T-cell (primary cell): ENCODE measurements at regions not wholly inside any gene's neighbourhood (a gene's known extent, or its start where the extent isn't known, plus 50 kb on each side); places are given as distances from the start of the nearest gene placed in this dataset.

Source experiments
- ATAC-seq, 4 experiments: fragments of 200-7000 bp in 3 of 4; fragments of 150-1000 bp in 1 of 4; cut with Tn5 transposase; replicated peaks in 1 of 4; 1 replicate in 3 of 4; 2 replicates in 1 of 4; pipeline ENCODE4 v1.10.0; 2021; ENCODE audit warnings: moderate library complexity in 3 of 4, mild to moderate bottlenecking in 2 of 4, moderate number of reproducible peaks in 1 of 4
- CTCF ChIA-PET, 2 donors: fragments of 300-600 bp; sonication (Branson Sonifier 250); formaldehyde crosslinking; loops; one replicate each; lab custom pipeline; 2022; ENCODE audit warnings: antibody characterized with exemption in 2 of 2; lab: Charles Lee
- POLR2A ChIA-PET, 2 donors: fragments of 300-600 bp; sonication (Branson Sonifier 250); formaldehyde crosslinking; loops; one replicate each; lab custom pipeline; 2022; ENCODE audit warnings: antibody characterized with exemption in 2 of 2; lab: Charles Lee
- DNase-seq, 35 experiments: peaks; one replicate each; pipeline versions ENCODE4 v3.0.0 to v3.0.0-alpha.2; 2013 to 2023
- H3K27ac ChIP-seq: one replicate; pipeline ENCODE4 v1.5.1; 2013; ENCODE audit warnings: low read length
- H3K27me3 ChIP-seq, 2 experiments: replicated peaks in 1 of 2; 1 replicate in 1 of 2; 2 replicates in 1 of 2; pipeline versions ENCODE4 v1.6.1 to v1.7.0; 2013; ENCODE audit warnings: low read length in 1 of 2, mixed read lengths in 1 of 2; ENCODE audit not compliant: control insufficient read depth in 2 of 2, insufficient read depth in 2 of 2; ENCODE audit errors: extremely low read depth in 1 of 2
- H3K36me3 ChIP-seq, 2 donors: 1 replicate in 1 of 2; 2 replicates in 1 of 2; pipeline versions ENCODE4 v1.6.1 to v1.7.0; 2013; ENCODE audit warnings: low read length in 1 of 2; ENCODE audit not compliant: control insufficient read depth in 2 of 2, insufficient read depth in 1 of 2; ENCODE audit errors: extremely low read depth in 1 of 2
- H3K4me1 ChIP-seq, 2 experiments: 1 replicate in 1 of 2; 2 replicates in 1 of 2; pipeline versions ENCODE4 v1.6.1 to v1.7.0; 2013; ENCODE audit warnings: low read length in 2 of 2, mixed read lengths in 1 of 2; ENCODE audit not compliant: insufficient read depth in 2 of 2, control insufficient read depth in 1 of 2; ENCODE audit errors: extremely low read depth in 1 of 2
- H3K4me3 ChIP-seq, 2 donors: 1 replicate in 1 of 2; 2 replicates in 1 of 2; pipeline versions ENCODE4 v1.5.1 to v1.7.0; 2013; ENCODE audit warnings: mild to moderate bottlenecking in 2 of 2, low read length in 1 of 2, moderate library complexity in 1 of 2; ENCODE audit not compliant: control insufficient read depth in 1 of 2; ENCODE audit errors: extremely low read depth in 1 of 2
- H3K9me3 ChIP-seq: 2 replicates; pipeline ENCODE4 v1.7.0; 2013
- H3K27ac Mint-ChIP-seq, 2 donors: one replicate each; pipeline ENCODE4 v1.8.0; 2020 to 2021; ENCODE audit warnings: mild to moderate bottlenecking in 2 of 2, mixed read lengths in 2 of 2
- H3K27me3 Mint-ChIP-seq, 2 donors: one replicate each; pipeline ENCODE4 v1.8.0; 2021 to 2022; ENCODE audit warnings: mixed read lengths in 2 of 2
- H3K36me3 Mint-ChIP-seq: one replicate; pipeline ENCODE4 v1.8.0; 2021; ENCODE audit warnings: mixed read lengths
- H3K4me1 Mint-ChIP-seq, 3 donors: one replicate each; pipeline ENCODE4 v1.8.0; 2020 to 2022; ENCODE audit warnings: mixed read lengths in 3 of 3, mild to moderate bottlenecking in 1 of 3
- H3K4me3 Mint-ChIP-seq, 3 donors: one replicate each; pipeline ENCODE4 v1.8.0; 2020 to 2022; ENCODE audit warnings: mild to moderate bottlenecking in 3 of 3, mixed read lengths in 3 of 3, moderate library complexity in 3 of 3
- H3K9me3 Mint-ChIP-seq, 3 donors: one replicate each; pipeline ENCODE4 v1.8.0; 2020 to 2022; ENCODE audit warnings: mixed read lengths in 3 of 3
- WGBS: methylation state at CpG from one replicate; pipeline ENCODE4 v1.1.5; 2013; ENCODE audit warnings: missing lambda C conversion rate; ENCODE audit not compliant: insufficient coverage; 5-methylcytosine and 5-hydroxymethylcytosine counted together

DNA sequence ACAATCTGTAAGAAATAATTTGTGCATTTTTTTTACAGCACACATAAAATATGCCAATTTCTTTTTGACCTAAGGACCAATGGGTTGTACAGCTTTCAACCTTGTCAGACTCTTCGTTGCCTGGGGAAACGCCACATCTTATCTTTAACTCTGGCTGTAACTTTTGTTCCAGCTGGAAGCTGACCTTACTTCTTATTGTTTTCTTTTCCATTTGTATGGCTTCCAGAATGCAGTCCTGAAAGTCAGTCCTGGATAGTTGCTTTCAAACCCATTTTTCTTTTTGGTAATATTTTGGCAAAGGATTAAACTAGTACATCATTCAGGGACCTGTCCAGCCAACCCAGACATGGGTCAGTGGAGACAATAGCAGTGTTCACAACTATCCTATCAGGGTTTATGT, 686.5 kb upstream of the CDH2 start:
- Mint-ChIP-seq H3K9me3 (peaks cover 15 to 30% (median 19%) of the 10 kb centered on the region in 3 donors), H3K36me3 (no peaks in the 10 kb centered on the region), H3K27me3 (no peaks in the 10 kb centered on the region), H3K27ac (no peak overlapping the region), H3K4me1 (no peaks in the 10 kb centered on the region), H3K4me3 (no peak overlapping the region)
- 83% methylated on average over 1 of the region's 2 CpGs for WGBS
- POLR2A ChIA-PET, result interaction anchor here in 1 of 2 donors (0.6 kb wide), 1 partner anchor 12 kb away, joined by 3 read pairs; no protein-coding TSS in a partner anchor
- Histone ChIP-seq H3K4me3 (no peak overlapping the region), H3K4me1 (no peaks in the 10 kb centered on the region), H3K27ac (no peak overlapping the region), H3K27me3 (no peaks in the 10 kb centered on the region), H3K36me3 (no peaks in the 10 kb centered on the region), H3K9me3 (no peaks in the 10 kb centered on the region)
- no peak for DNase-seq
- CTCF ChIA-PET, result no interaction called here
- no peak for ATAC-seq

DNA sequence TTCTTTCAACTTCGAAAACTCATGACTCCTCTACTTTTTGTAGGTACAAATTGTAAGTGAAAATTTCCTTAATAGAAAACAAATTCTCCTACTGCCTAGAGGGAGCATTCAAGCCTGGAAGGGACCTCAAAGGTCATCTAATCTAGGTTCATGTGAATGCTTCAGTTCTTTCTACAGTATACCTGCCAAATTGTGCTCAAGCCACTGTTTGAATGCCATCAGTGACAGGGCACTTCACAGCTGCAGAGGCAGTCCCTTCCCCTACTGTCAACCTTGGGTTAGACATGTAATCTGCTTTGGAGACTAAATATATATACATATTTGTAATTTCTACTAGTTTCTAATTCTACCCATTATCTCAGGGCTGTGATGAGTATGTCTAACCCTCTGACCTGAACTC, 681.3 kb upstream of the CDH2 start:
- ChIA-PET CTCF (no interaction called here), POLR2A (no interaction called here)
- no peak overlapping the region for H3K4me3 Mint-ChIP-seq
- peaks cover 4 to 26% (median 18%) of the 10 kb centered on the region in 3 donors for H3K9me3 Mint-ChIP-seq
- Histone ChIP-seq H3K27ac (no peak overlapping the region), H3K4me1 (no peaks in the 10 kb centered on the region), H3K9me3 (no peaks in the 10 kb centered on the region), H3K4me3 (no peak overlapping the region), H3K36me3 (no peaks in the 10 kb centered on the region), H3K27me3 (no peaks in the 10 kb centered on the region)
- no peaks in the 10 kb centered on the region for H3K4me1 Mint-ChIP-seq
- no CpG with 5 or more reads among the region's 1 CpG for WGBS
- no peak for DNase-seq
- H3K27ac Mint-ChIP-seq, result no peak overlapping the region
- ATAC-seq, result no peak
- no peaks in the 10 kb centered on the region for H3K36me3 Mint-ChIP-seq
- no peaks in the 10 kb centered on the region for H3K27me3 Mint-ChIP-seq

DNA sequence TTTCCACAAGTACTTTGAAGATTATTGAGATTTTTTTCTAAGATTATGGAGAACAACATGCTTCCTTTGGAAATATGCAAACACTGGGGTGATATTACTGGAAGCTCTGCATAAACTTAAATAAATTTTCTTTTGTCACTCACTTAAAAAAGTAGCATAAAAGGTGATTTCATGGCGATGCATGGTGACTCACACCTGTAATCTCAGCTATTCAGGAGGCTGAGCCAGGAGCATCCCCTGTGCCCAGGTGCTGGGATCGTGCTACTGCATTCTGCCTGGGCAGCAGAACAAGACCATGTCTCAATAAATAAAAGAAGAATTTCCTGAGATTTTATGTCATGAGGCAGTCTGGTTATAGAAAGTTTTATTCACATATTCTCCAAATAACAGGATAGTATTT, 679.1 kb upstream of the CDH2 start:
- WGBS, result no CpG with 5 or more reads among the region's 2 CpGs
- Histone ChIP-seq H3K9me3 (no peaks in the 10 kb centered on the region), H3K27ac (no peak overlapping the region), H3K4me1 (no peaks in the 10 kb centered on the region), H3K36me3 (no peaks in the 10 kb centered on the region), H3K4me3 (no peak overlapping the region), H3K27me3 (no peaks in the 10 kb centered on the region)
- DNase-seq (no peak), ATAC-seq (no peak)
- H3K36me3 Mint-ChIP-seq, result no peaks in the 10 kb centered on the region
- POLR2A ChIA-PET, result no interaction called here
- CTCF ChIA-PET, result no interaction called here
- peaks cover 0 to 20% (median 11%) of the 10 kb centered on the region in 3 donors for H3K9me3 Mint-ChIP-seq
- H3K27ac Mint-ChIP-seq, result no peak overlapping the region
- H3K4me3 Mint-ChIP-seq, result no peak overlapping the region
- H3K27me3 Mint-ChIP-seq, result no peaks in the 10 kb centered on the region
- no peaks in the 10 kb centered on the region for H3K4me1 Mint-ChIP-seq

DNA sequence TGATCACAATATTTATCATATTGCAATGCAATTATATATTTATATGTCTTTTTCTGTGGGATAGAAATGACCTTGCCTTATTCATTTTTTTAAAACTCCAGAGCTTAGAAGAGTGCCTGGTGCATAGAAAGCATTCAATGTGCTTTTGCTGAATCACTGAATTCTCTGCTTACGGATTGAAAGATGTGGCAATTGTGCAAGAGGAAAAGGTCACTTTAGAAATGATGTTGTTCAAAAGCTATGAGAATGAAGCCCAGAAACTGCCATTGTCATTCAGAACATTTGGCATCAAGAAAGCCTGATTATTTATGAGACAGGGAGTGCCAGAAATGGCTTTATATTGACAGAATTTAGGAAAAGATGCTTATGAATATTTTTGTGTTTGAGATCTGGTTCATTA, 678.6 kb upstream of the CDH2 start:
- no peaks in the 10 kb centered on the region for H3K27me3 Mint-ChIP-seq
- H3K4me1 Mint-ChIP-seq, result no peaks in the 10 kb centered on the region
- H3K4me1 ChIP-seq, result no peaks in the 10 kb centered on the region
- no peaks in the 10 kb centered on the region for H3K36me3 Mint-ChIP-seq
- no peak for ATAC-seq
- H3K4me3 ChIP-seq, result no peak overlapping the region
- no peak overlapping the region for H3K4me3 Mint-ChIP-seq
- 57% methylated on average over 1 of the region's 1 CpG for WGBS
- ChIA-PET POLR2A (no interaction called here), CTCF (no interaction called here)
- H3K27me3 ChIP-seq, result no peaks in the 10 kb centered on the region
- H3K9me3 Mint-ChIP-seq, result peaks cover 0 to 16% (median 9%) of the 10 kb centered on the region in 3 donors
- H3K27ac ChIP-seq, result no peak overlapping the region
- H3K27ac Mint-ChIP-seq, result no peak overlapping the region
- no peak for DNase-seq
- H3K9me3 ChIP-seq, result no peaks in the 10 kb centered on the region
- H3K36me3 ChIP-seq, result no peaks in the 10 kb centered on the region

DNA sequence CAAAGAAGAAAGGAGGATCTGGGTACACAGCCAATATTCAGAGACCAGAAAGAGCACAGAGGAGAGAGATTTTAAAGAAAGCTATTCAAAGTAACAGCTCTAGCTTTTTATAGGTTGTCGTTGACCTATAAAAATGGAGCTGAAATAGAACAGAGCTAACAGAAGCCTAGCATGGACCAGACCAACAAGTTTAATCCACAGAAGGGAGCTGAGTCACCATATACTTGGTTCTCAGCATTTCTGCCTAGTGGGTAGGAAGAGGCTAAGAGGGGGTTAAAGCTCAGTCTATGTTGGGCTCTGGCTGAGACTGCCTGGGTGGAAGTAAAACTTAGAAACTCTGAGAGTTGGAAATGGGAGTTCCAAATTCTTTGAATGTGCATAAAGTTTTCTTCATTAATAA, 678.0 kb upstream of the CDH2 start:
- H3K36me3 ChIP-seq, result no peaks in the 10 kb centered on the region
- no peaks in the 10 kb centered on the region for H3K27me3 ChIP-seq
- Mint-ChIP-seq H3K27me3 (no peaks in the 10 kb centered on the region), H3K4me3 (no peak overlapping the region), H3K36me3 (no peaks in the 10 kb centered on the region), H3K9me3 (peaks cover 5 to 18% (median 8%) of the 10 kb centered on the region in 3 donors), H3K4me1 (no peaks in the 10 kb centered on the region), H3K27ac (no peak overlapping the region)
- ChIA-PET POLR2A (no interaction called here), CTCF (no interaction called here)
- DNase-seq, result no peak
- ATAC-seq, result no peak
- no peaks in the 10 kb centered on the region for H3K4me1 ChIP-seq
- no peak overlapping the region for H3K27ac ChIP-seq
- 100% methylated on average over 1 of the region's 1 CpG for WGBS
- no peaks in the 10 kb centered on the region for H3K9me3 ChIP-seq
- no peak overlapping the region for H3K4me3 ChIP-seq

DNA sequence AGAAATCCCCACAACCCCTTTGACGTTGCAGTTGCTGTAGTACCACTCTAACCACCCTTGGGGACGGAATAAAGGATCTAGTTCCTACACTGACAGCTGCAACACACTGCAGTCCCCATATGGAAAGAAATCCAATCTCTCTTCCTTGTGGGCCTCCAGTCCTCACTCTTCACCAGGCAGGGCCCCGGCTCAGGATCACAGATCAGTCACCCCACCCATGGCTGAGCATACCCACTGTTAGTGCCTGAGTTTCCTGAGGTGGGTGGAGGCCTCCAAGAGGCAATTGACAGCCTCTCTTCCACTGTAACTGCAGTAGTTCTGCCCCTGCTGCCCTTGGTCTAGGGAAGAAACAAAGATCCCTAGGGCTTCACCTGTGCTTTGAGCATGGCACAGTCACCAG, 670.0 kb upstream of the CDH2 start:
- Mint-ChIP-seq H3K9me3 (peaks cover 4 to 40% (median 13%) of the 10 kb centered on the region in 3 donors), H3K27me3 (no peaks in the 10 kb centered on the region), H3K4me1 (no peaks in the 10 kb centered on the region), H3K4me3 (no peak overlapping the region), H3K36me3 (no peaks in the 10 kb centered on the region), H3K27ac (no peak overlapping the region)
- H3K4me3 ChIP-seq, result no peak overlapping the region
- H3K9me3 ChIP-seq, result no peaks in the 10 kb centered on the region
- H3K27ac ChIP-seq, result no peak overlapping the region
- H3K4me1 ChIP-seq, result no peaks in the 10 kb centered on the region
- POLR2A ChIA-PET, result no interaction called here
- DNase-seq (no peak), ATAC-seq (no peak)
- WGBS, result 50% methylated on average over 1 of the region's 3 CpGs
- CTCF ChIA-PET, result interaction anchor here (0.5 to 0.6 kb wide), 2 partner anchors 11 to 28 kb away, joined by 3 read pairs; no protein-coding TSS in a partner anchor
- H3K36me3 ChIP-seq, result no peaks in the 10 kb centered on the region
- no peaks in the 10 kb centered on the region for H3K27me3 ChIP-seq

DNA sequence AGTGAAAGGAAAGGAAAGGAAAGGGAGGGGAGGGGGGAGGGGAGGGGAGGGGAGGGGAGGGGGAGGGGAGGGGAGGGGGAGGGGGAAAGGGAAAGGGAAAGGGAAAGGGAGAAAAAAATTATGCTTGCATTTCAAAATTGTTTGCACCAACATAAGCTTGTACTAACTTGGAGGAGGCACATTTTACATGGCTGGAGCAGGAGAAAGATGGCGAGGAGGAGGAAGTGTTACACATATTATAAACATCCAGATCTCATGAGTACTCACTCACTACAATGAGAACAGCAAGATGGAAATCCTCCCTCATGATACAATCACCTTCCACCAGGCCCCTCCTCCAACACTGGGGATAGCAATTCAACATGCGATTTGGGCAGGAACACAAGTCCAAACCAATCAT, 660.2 kb upstream of the CDH2 start:
- CTCF ChIA-PET, result no interaction called here
- H3K4me1 ChIP-seq, result no peaks in the 10 kb centered on the region
- DNase-seq (no peak), ATAC-seq (no peak)
- Mint-ChIP-seq H3K4me1 (no peaks in the 10 kb centered on the region), H3K4me3 (no peak overlapping the region), H3K27me3 (no peaks in the 10 kb centered on the region), H3K36me3 (no peaks in the 10 kb centered on the region), H3K27ac (no peak overlapping the region), H3K9me3 (peaks cover 3 to 28% (median 8%) of the 10 kb centered on the region in 3 donors)
- no peaks in the 10 kb centered on the region for H3K36me3 ChIP-seq
- no peak overlapping the region for H3K27ac ChIP-seq
- no peak overlapping the region for H3K4me3 ChIP-seq
- POLR2A ChIA-PET, result no interaction called here
- H3K9me3 ChIP-seq, result no peaks in the 10 kb centered on the region
- H3K27me3 ChIP-seq, result no peaks in the 10 kb centered on the region
- WGBS, result 100% methylated on average over 1 of the region's 2 CpGs
